Calu3 (cell line): ENCODE measurements at regions not wholly inside any gene's neighbourhood (a gene's known extent, or its start where the extent isn't known, plus 50 kb on each side); places are given as distances from the start of the nearest gene placed in this dataset.

Experiments used
- BruUV-seq: library from RNA; stranded (reverse); fragments of 400-500 nt; replicated peaks from 2 replicates; lab custom pipeline; 2021; lab: Mats Ljungman, UMichigan
- CTCF ChIA-PET: fragments of 300-600 bp; sonication (Branson Sonifier 250); formaldehyde crosslinking; loops from one replicate; lab custom pipeline; 2022; ENCODE audit warnings: antibody characterized with exemption; lab: Charles Lee
- DNase-seq: peaks from one replicate; pipeline ENCODE4 v3.0.0; 2022
- H3K27ac Mint-ChIP-seq: one replicate; pipeline ENCODE4 v1.8.0; 2022; ENCODE audit warnings: mixed read lengths; ENCODE audit not compliant: unreplicated experiment
- H3K27me3 Mint-ChIP-seq: one replicate; pipeline ENCODE4 v1.8.0; 2022; ENCODE audit warnings: mixed read lengths; ENCODE audit not compliant: unreplicated experiment
- H3K36me3 Mint-ChIP-seq: one replicate; pipeline ENCODE4 v1.8.0; 2022; ENCODE audit warnings: mild to moderate bottlenecking, moderate library complexity, mixed read lengths; ENCODE audit not compliant: insufficient read depth, unreplicated experiment
- H3K4me1 Mint-ChIP-seq: one replicate; pipeline ENCODE4 v1.8.0; 2022; ENCODE audit warnings: mild to moderate bottlenecking, low read depth, mixed read lengths; ENCODE audit not compliant: unreplicated experiment
- H3K4me3 Mint-ChIP-seq: one replicate; pipeline ENCODE4 v1.8.0; 2022; ENCODE audit warnings: mild to moderate bottlenecking, low read depth, moderate library complexity, mixed read lengths; ENCODE audit not compliant: unreplicated experiment
- H3K9me3 Mint-ChIP-seq: one replicate; pipeline ENCODE4 v1.8.0; 2022; ENCODE audit warnings: low read depth, mixed read lengths; ENCODE audit not compliant: unreplicated experiment
- intact Hi-C: fragments of 100-400 bp; cut with micrococcal nuclease; formaldehyde crosslinking; loops from one replicate; pipeline ENCODE4 v1.10.0; 2022; ENCODE audit not compliant: unreplicated experiment
- TF ChIP-seq, protein P1 (sequence below): fragments of 200-600 bp; IDR thresholded peaks from one replicate; pipeline ENCODE4 v1.8.0; 2022; ENCODE audit warnings: antibody characterized with exemption; ENCODE audit not compliant: unreplicated experiment

DNA sequence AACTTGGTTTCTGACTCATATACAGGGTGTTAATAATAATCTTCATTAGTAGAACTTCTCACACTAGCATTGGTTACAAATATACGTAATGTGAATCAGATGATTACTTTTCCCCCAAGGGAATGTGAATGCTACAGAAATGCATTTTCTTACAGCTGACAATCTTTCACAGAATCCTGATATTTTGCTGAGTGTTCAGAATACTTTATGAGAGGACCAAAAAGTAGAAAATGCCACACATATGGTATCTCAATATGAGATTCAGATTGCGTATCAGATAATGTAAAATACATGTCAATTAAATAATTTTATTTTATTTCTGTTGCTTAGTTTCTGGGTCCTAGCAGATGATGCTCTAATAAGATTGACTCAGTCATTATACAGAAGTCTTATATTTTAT lies 979.9 kb upstream of the GBE1 start:
- no peak overlapping the region for H3K27ac Mint-ChIP-seq
- no peak for DNase-seq
- TF ChIP-seq, protein P1, sequence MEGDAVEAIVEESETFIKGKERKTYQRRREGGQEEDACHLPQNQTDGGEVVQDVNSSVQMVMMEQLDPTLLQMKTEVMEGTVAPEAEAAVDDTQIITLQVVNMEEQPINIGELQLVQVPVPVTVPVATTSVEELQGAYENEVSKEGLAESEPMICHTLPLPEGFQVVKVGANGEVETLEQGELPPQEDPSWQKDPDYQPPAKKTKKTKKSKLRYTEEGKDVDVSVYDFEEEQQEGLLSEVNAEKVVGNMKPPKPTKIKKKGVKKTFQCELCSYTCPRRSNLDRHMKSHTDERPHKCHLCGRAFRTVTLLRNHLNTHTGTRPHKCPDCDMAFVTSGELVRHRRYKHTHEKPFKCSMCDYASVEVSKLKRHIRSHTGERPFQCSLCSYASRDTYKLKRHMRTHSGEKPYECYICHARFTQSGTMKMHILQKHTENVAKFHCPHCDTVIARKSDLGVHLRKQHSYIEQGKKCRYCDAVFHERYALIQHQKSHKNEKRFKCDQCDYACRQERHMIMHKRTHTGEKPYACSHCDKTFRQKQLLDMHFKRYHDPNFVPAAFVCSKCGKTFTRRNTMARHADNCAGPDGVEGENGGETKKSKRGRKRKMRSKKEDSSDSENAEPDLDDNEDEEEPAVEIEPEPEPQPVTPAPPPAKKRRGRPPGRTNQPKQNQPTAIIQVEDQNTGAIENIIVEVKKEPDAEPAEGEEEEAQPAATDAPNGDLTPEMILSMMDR: no peak
- intact Hi-C loops: no loop called here
- CTCF ChIA-PET: no interaction called here
- peaks cover 5% of the 10 kb centered on the region for H3K9me3 Mint-ChIP-seq
- H3K4me1 Mint-ChIP-seq: no peaks in the 10 kb centered on the region
- H3K4me3 Mint-ChIP-seq: no peak overlapping the region
- no TSS peak for BruUV-seq
- H3K36me3 Mint-ChIP-seq: no peaks in the 10 kb centered on the region
- no peaks in the 10 kb centered on the region for H3K27me3 Mint-ChIP-seq

DNA sequence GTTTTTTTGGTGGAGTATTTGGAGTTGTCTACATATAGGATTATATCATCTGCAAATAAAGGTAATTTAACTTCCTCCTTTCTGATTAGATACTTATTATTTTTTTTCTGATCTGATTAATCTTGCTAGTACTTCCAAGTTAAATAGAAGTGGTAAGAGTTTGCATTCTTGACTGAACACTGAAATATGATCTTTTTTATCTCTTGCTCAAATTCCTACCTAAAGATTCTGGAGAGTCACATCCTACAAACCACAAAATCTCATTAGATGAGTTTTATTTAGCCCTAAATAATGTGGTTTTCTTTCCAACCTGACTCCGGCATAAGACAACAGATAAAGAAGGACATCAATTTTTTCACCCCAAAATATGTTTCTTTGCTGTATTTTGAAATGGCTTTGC lies 977.9 kb upstream of the GBE1 start:
- BruUV-seq: no TSS peak
- intact Hi-C loops: no loop called here
- TF ChIP-seq, protein P1: no peak
- Mint-ChIP-seq H3K4me1 (no peaks in the 10 kb centered on the region), H3K27ac (no peak overlapping the region), H3K9me3 (no peaks in the 10 kb centered on the region), H3K4me3 (no peak overlapping the region), H3K27me3 (no peaks in the 10 kb centered on the region), H3K36me3 (no peaks in the 10 kb centered on the region)
- CTCF ChIA-PET: no interaction called here
- DNase-seq: no peak

DNA sequence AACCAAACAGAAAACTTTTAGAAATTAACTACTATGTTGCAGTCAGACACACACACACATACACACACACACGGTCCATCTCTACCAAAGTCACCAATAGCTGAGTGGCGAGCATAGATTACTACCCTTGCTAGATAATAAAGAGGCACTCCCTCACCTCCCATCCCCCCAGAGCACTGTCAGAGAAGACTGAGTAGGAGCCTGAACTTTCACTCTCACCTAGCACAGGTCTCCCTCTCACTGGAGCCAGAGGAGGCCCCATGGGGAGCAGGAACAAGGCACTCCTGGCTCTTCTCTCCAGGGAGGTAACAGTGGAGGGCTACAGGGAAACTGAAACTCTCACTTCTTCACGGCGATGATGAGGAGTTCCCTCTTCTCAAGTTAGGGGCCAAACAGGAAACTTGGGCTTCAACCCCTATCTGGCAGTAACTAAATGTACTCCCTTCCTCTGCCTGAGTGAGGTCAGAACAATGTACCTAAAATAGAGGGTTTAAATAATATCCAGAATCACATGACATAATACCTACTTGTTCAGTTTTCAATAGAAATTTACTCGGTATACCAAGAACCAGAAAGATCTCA lies 975.3 kb upstream of the GBE1 start:
- Mint-ChIP-seq H3K4me3 (peak overlapping the region; percentile 6), H3K36me3 (no peaks in the 10 kb centered on the region), H3K9me3 (no peaks in the 10 kb centered on the region), H3K4me1 (no peaks in the 10 kb centered on the region), H3K27ac (no peak overlapping the region), H3K27me3 (no peaks in the 10 kb centered on the region)
- intact Hi-C loops: no loop called here
- no TSS peak for BruUV-seq
- peak; percentile 3 for DNase-seq
- CTCF ChIA-PET: no interaction called here
- TF ChIP-seq, protein P1: no peak

DNA sequence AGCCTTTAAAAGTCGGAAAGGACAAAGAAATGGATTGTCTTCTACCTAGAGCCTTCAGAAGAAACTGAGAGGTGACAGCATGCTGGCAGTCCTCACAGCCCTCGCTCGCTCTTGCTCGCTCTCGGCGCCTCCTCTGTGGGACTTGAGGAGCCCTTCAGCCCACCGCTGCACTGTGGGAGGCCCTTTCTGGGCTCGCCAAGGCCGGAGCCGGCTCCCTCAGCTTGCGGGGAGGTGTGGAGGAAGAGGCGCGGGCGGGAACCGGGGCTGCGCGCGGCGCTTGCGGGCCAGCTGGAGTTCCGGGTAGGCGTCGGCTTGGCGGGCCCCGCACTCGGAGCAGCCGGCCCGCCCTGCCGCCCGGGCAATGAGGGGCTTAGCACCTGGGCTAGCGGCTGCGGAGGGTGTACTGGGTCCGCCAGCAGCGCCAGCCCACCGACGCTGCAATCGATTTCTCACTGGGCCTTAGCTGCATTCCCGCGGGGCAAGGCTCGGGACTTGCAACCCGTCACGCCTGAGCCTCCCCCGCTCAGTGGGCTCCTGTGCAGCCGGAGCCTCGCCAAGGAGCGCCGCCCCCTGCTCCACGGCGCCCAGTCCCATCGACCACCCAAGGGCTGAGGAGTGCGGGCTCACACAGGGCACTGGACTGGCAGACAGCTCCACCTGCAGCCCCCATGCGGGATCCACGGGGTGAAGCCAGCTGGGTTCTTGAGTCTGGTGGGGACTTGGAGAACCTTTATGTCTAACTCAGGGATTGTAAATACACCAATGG lies 953.8 kb upstream of the GBE1 start:
- CTCF ChIA-PET: no interaction called here
- no peak for DNase-seq
- TF ChIP-seq, protein P1: no peak
- BruUV-seq: no TSS peak
- Mint-ChIP-seq H3K27ac (no peak overlapping the region), H3K9me3 (peaks cover 10% of the 10 kb centered on the region), H3K4me3 (no peak overlapping the region), H3K4me1 (no peaks in the 10 kb centered on the region), H3K27me3 (no peaks in the 10 kb centered on the region), H3K36me3 (no peaks in the 10 kb centered on the region)
- intact Hi-C loops: no loop called here
